ENCODE measurements at regions not wholly inside any gene's neighbourhood (a gene's known extent, or its start where the extent isn't known, plus 50 kb on each side); places are given as distances from the start of the nearest gene placed in this dataset.

DNA sequence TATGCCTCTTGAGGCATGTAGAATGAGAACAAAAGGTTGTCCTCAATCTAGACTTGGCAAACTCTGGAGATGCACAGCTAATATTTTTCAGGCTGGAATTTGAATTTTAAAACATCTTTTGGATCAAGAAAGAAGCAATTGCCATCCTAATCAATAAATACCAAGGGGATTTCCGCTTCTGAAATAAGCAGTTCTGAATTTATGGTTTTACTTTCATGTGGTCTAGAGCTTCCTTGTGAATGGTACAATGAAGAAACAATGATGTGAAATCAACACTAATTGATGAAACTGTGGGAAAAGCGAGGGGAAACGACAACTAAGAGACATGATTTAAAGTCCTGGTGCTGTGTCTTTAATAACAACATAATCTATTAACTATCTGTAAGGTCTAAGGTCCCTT lies 1202.7 kb downstream of the SORCS3 start:
- H3K9me3 ChIP-seq (ENCODE audit: control insufficient read depth, insufficient read depth, low read length), result 0 out of 2 replicates have a peak, but pooled peaks cover 3% of the 10 kb centered on the region
- no peak for TF ChIP-seq RAD21 (IDR thresholded peaks at IDR 0.05; ENCODE audit: low read length)
- TF ChIP-seq RFX5 (IDR thresholded peaks at IDR 0.05; ENCODE audit: low read depth, low read length), result no peak
- TF ChIP-seq NFE2L2 (IDR thresholded peaks at IDR 0.05; ENCODE audit: low read depth, low read length), result no peak
- no peak for TF ChIP-seq RCOR1 (IDR thresholded peaks at IDR 0.05; ENCODE audit: insufficient replicate concordance, low read length)
- TF ChIP-seq MAZ (IDR thresholded peaks at IDR 0.05; ENCODE audit: borderline replicate concordance, low read depth, low read length), result no peak
- TF ChIP-seq, protein P1, sequence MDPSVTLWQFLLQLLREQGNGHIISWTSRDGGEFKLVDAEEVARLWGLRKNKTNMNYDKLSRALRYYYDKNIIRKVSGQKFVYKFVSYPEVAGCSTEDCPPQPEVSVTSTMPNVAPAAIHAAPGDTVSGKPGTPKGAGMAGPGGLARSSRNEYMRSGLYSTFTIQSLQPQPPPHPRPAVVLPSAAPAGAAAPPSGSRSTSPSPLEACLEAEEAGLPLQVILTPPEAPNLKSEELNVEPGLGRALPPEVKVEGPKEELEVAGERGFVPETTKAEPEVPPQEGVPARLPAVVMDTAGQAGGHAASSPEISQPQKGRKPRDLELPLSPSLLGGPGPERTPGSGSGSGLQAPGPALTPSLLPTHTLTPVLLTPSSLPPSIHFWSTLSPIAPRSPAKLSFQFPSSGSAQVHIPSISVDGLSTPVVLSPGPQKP (IDR thresholded peaks at IDR 0.05; ENCODE audit: borderline replicate concordance, low read depth, low read length), result no peak
- TF ChIP-seq, protein P2, sequence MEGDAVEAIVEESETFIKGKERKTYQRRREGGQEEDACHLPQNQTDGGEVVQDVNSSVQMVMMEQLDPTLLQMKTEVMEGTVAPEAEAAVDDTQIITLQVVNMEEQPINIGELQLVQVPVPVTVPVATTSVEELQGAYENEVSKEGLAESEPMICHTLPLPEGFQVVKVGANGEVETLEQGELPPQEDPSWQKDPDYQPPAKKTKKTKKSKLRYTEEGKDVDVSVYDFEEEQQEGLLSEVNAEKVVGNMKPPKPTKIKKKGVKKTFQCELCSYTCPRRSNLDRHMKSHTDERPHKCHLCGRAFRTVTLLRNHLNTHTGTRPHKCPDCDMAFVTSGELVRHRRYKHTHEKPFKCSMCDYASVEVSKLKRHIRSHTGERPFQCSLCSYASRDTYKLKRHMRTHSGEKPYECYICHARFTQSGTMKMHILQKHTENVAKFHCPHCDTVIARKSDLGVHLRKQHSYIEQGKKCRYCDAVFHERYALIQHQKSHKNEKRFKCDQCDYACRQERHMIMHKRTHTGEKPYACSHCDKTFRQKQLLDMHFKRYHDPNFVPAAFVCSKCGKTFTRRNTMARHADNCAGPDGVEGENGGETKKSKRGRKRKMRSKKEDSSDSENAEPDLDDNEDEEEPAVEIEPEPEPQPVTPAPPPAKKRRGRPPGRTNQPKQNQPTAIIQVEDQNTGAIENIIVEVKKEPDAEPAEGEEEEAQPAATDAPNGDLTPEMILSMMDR (conservative IDR thresholded peaks at IDR 0.05; ENCODE audit: low read depth, low read length), result no peak
- no peaks in the 10 kb centered on the region for H3K36me3 ChIP-seq (ENCODE audit: control insufficient read depth, insufficient read depth, low read length)
- no peak overlapping the region for H2BK120ac ChIP-seq (ENCODE audit: low read depth, low read length)
- ChIA-PET CTCF (no interaction called here), POLR2A (ENCODE audit: unreplicated experiment) (no interaction called here)
- H3K18ac ChIP-seq (ENCODE audit: low read depth, low read length), result no peak overlapping the region
- no peak overlapping the region for H3K14ac ChIP-seq (replicated peaks; ENCODE audit: low read depth, low read length)
- ATAC-seq (ENCODE audit: low read depth) (no peak), DNase-seq (no peak)
- no peak overlapping the region for H4K5ac ChIP-seq (ENCODE audit: low read depth, low read length)
- no peak overlapping the region for H2BK15ac ChIP-seq (ENCODE audit: low read depth, low read length)
- H3K79me1 ChIP-seq (ENCODE audit: low read depth in 1 of 2, low read length in 2 of 2), result no peaks in the 10 kb centered on the region
- no peak overlapping the region for H3K56ac ChIP-seq (ENCODE audit: extremely low read depth, insufficient read depth, low read length)
- no peak overlapping the region for H2AK9ac ChIP-seq (replicated peaks; ENCODE audit: low read depth, low read length, poor library complexity)
- in situ Hi-C loops (cut with MboI; ENCODE audit: low sequenced_read_pairs), result no loop called here
- no peak overlapping the region for H3K23ac ChIP-seq (ENCODE audit: low read depth, low read length)
- no peaks in the 10 kb centered on the region for H3K27me3 ChIP-seq (ENCODE audit: control insufficient read depth, insufficient read depth, low read length)
- no peak overlapping the region for H3K27ac ChIP-seq (ENCODE audit: insufficient read depth, low read length)
- no peaks in the 10 kb centered on the region for H3K4me1 ChIP-seq (ENCODE audit: control insufficient read depth, insufficient read depth, low read length)
- H3K9ac ChIP-seq (ENCODE audit: low read depth, low read length), result no peak overlapping the region
- no peak overlapping the region for H4K8ac ChIP-seq (ENCODE audit: low read depth in 2 of 2, low read length in 2 of 2)
- H2BK5ac ChIP-seq (ENCODE audit: low read depth, low read length, poor library complexity, severe bottlenecking), result no peak overlapping the region
- H2AK5ac ChIP-seq (ENCODE audit: low read depth, low read length), result no peak overlapping the region
- intact Hi-C loops (cut with micrococcal nuclease), result no loop called here
- no CpG with 5 or more reads among the region's 3 CpGs for WGBS, 2 experiments (ENCODE audit: extremely low coverage in 2 of 2, insufficient read length in 1 of 2)
- dilution Hi-C loops (cut with HindIII; ENCODE audit: low sequenced_read_pairs, unreplicated experiment), result no loop called here
- H3K9me1 ChIP-seq (ENCODE audit: insufficient read depth, low read length), result no peaks in the 10 kb centered on the region
- H3K4me2 ChIP-seq (ENCODE audit: low read depth, low read length), result no peak overlapping the region
- no peak overlapping the region for H3K4ac ChIP-seq (ENCODE audit: low read depth, low read length)
- H3K4me3 ChIP-seq (ENCODE audit: insufficient read depth, low read depth, low read length), result no peak overlapping the region
- H2AFZ ChIP-seq (replicated peaks; ENCODE audit: low read length, poor library complexity), result no peak overlapping the region
- no peaks in the 10 kb centered on the region for H4K20me1 ChIP-seq (ENCODE audit: insufficient read depth, low read length)
- H4K91ac ChIP-seq (ENCODE audit: insufficient read depth, low read depth, low read length), result no peak overlapping the region
- H2BK20ac ChIP-seq (ENCODE audit: low read depth, low read length), result no peak overlapping the region
- no TSS peak for BruUV-seq (replicated peaks)
